Neural cell (in vitro differentiated cells): ENCODE measurements at regions not wholly inside any gene's neighbourhood (a gene's known extent, or its start where the extent isn't known, plus 50 kb on each side); places are given as distances from the start of the nearest gene placed in this dataset.

ENCODE experiments used
- CTCF ChIP-seq: fragments of 450-650 bp; IDR thresholded peaks from 2 replicates; pipeline ENCODE4 v1.5.1; 2014; ENCODE audit warnings: antibody characterized with exemption, mild to moderate bottlenecking, moderate library complexity; ENCODE audit not compliant: poor library complexity, severe bottlenecking
- EZH2 ChIP-seq: fragments of 200-600, 300-800 bp; shearing (Covaris generic), sonication (generic); IDR thresholded peaks from 2 replicates; pipeline ENCODE4 v1.6.1; 2014; ENCODE audit warnings: antibody characterized with exemption, low read length, borderline replicate concordance, mild to moderate bottlenecking; ENCODE audit not compliant: insufficient read depth, poor library complexity, severe bottlenecking

- TF ChIP-seq CTCF: no peak
- TF ChIP-seq EZH2: no peak
Measured at GRCh38 chr16:9680968-9681367, 501.3 kb downstream of the GRIN2A start.
